Prostate gland (tissue), 2 donors: ENCODE measurements at regions not wholly inside any gene's neighbourhood (a gene's known extent, or its start where the extent isn't known, plus 50 kb on each side); places are given as distances from the start of the nearest gene placed in this dataset.

Experiments used
- CTCF ChIP-seq, 4 experiments: fragments of 200-600 bp in 2 of 4; fragments of 450-650 bp in 2 of 4; sonication (generic) in 2 of 4; IDR thresholded peaks; 1 replicate in 3 of 4; 2 replicates in 1 of 4; pipeline ENCODE4 v1.5.1; 2016 to 2019; ENCODE audit warnings: antibody characterized with exemption in 4 of 4, mild to moderate bottlenecking in 2 of 4, moderate library complexity in 2 of 4
- POLR2A ChIP-seq: fragments of 450-650 bp; IDR thresholded peaks from one replicate; pipeline ENCODE4 v1.6.1; 2016; ENCODE audit warnings: antibody characterized with exemption, mild to moderate bottlenecking
- POLR2AphosphoS5 ChIP-seq: sonication (generic); formaldehyde crosslinking; IDR thresholded peaks from one replicate; pipeline ENCODE4 v1.6.1; 2017; ENCODE audit warnings: antibody characterized with exemption

DNA sequence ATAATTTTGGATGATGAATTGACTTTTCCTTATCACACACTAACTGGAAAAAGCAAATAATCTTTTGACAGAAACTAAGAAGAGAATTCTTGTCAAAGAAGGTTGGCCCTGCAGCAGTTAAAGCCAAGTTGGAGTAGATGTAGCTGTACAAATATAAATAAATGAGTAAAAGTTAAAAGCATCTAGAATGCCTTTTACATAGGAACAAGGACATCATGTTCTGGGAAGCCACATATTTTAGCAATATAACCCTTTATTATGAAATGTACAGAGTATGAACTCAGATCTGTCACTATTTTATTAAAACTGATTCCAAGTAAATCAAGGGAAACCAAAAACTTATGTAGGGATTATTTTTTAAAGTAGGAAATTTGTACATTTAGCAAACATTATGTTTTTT lies 269.4 kb upstream of the FAT4 start:
- TF ChIP-seq CTCF (IDR thresholded peaks at IDR 0.05): no peak
- no peak for TF ChIP-seq POLR2A
- TF ChIP-seq POLR2AphosphoS5: no peak
